SIG-M5 treated with dmso at 0.1 percent for 504 hours (cell line): ENCODE measurements at regions not wholly inside any gene's neighbourhood (a gene's known extent, or its start where the extent isn't known, plus 50 kb on each side); places are given as distances from the start of the nearest gene placed in this dataset.
"Not testable (repeated sequence)": the region's sequence is repeated elsewhere in the genome, so short reads cannot be mapped to it uniquely, and the experiment has no call there.

Experiments
- DNase-seq: peaks from one replicate; lab custom pipeline; 2025; ENCODE audit not compliant: unreplicated experiment; lab: John Stamatoyannopoulos, UW

- no peak for DNase-seq
These were observed 834.2 kb downstream of the STPG2 start for GRCh38 chr4:97309121-97309520.

GRCh38 chr4:97317201-97317600 lies 826.1 kb downstream of the STPG2 start:
- DNase-seq = no peak

GRCh38 chr4:97317671-97318070 lies 825.6 kb downstream of the STPG2 start:
- DNase-seq = no peak

- DNase-seq = not testable (repeated sequence)
These were observed 817.5 kb downstream of the STPG2 start for GRCh38 chr4:97325751-97326150.

GRCh38 chr4:97330917-97331316 lies 812.4 kb downstream of the STPG2 start:
- no peak for DNase-seq

DNA sequence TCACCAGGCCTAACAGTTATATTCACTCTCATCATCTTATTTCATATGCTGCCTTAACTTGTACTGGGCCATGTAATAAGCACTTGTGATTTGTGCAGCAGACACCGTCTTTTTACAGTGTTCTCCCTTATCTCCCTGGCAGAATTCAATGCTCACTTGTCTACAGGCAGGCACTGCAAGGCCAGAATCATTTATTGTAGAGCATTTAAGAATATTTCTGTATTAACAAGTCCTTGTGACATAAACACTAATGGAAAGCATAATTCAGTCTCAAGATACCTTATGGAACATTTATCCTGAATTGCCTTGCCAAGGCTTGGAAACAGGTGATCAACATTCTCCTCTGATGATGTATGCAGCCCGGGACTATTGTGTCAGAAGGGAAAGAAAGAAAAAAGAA lies 808.9 kb downstream of the STPG2 start:
- DNase-seq = no peak

DNA sequence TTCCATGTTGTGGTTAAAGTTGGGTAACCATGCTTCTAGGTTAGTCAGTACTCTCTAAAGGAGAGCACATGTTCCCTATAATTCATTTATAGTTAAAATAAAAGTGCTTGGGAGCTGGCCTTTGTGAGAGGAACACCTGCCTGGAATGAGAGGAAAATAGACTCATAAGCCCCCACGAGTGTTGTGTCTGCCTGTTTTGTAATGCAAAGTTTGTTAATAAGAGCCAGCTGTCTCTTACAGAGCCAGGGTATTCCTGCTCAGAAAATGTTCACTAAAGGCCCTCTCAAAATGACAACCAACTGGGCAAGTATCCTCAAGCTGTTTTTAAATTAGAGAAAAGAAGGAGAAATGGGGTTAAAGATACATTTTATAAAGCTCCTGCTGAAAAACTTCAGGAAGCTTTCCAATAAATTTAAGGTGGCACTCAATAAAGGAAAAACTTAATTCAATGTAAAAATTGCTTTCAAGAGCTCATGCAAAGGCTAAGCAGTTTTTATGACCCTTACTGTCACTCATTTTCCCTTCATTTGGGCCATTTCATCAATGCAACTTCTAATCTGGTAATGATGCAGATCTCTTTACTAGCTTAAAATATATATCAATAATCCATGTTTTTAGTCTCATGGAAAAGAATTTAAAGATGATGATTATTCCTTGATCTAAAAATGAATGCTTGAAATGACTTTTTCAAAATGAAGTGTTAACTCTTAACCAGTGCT lies 793.6 kb downstream of the STPG2 start:
- DNase-seq = no peak

DNA sequence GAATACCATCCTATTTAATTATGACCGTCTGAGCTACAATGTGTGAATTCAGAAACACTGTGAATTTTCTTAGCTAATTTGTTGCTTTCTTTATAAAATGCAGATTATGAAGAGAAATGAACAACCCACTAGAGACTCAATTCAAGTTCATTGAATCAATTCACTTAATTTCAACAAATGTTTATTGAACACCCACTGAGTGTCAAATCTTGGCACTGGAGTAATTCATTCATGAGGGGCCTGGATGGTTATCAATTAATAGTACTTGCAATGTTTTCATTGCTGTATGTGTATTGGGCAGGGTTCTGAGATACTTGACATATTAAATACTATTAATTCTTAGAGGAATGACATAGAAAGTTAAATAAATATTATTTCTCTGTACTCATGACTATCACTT lies 789.4 kb downstream of the STPG2 start:
- no peak for DNase-seq

GRCh38 chr4:97359826-97360225 lies 783.5 kb downstream of the STPG2 start:
- no peak for DNase-seq

GRCh38 chr4:97360733-97361132 lies 782.5 kb downstream of the STPG2 start:
- no peak for DNase-seq

GRCh38 chr4:97367878-97368277 lies 775.4 kb downstream of the STPG2 start:
- no peak for DNase-seq

GRCh38 chr4:97370568-97370967 lies 772.7 kb downstream of the STPG2 start:
- DNase-seq = no peak

GRCh38 chr4:97374526-97374925 lies 768.8 kb downstream of the STPG2 start:
- DNase-seq = no peak

- DNase-seq = no peak
These were observed 756.3 kb downstream of the STPG2 start for GRCh38 chr4:97386969-97387368.

DNA sequence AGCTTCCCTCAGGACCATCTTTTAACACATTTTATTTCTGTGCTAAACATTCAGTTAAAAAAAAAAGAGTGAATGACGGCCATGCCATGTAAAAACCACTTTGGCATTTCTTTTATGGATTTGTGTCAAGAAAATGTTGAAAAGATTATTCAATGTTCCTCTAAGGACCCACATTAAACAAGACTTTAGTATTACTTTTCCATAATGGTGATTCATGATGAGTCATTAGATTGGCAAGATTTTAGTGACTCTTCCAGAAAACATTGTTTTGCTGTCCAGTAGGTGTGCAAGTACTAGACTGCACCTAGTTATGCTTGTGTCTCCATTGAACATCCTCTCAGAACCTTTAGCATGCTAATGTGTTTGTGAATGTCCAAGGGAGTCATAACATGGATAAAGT lies 748.6 kb downstream of the STPG2 start:
- no peak for DNase-seq

- DNase-seq = no peak
These were observed 747.2 kb downstream of the STPG2 start for GRCh38 chr4:97396097-97396496.

GRCh38 chr4:97396605-97397004 lies 746.7 kb downstream of the STPG2 start:
- DNase-seq = no peak

- no peak for DNase-seq
These were observed 738.3 kb downstream of the STPG2 start for GRCh38 chr4:97404876-97405523.

GRCh38 chr4:97411356-97411755 lies 731.9 kb downstream of the STPG2 start:
- no peak for DNase-seq

GRCh38 chr4:97412331-97412730 lies 730.9 kb downstream of the STPG2 start:
- DNase-seq = no peak

GRCh38 chr4:97414161-97414560 lies 729.1 kb downstream of the STPG2 start:
- no peak for DNase-seq

- no peak for DNase-seq
These were observed 710.7 kb downstream of the STPG2 start for GRCh38 chr4:97432551-97432950.
